ENCODE measurements at regions not wholly inside any gene's neighbourhood (a gene's known extent, or its start where the extent isn't known, plus 50 kb on each side); places are given as distances from the start of the nearest gene placed in this dataset.
"Not testable (repeated sequence)": the region's sequence is repeated elsewhere in the genome, so short reads cannot be mapped to it uniquely, and the experiment has no call there.

DNA sequence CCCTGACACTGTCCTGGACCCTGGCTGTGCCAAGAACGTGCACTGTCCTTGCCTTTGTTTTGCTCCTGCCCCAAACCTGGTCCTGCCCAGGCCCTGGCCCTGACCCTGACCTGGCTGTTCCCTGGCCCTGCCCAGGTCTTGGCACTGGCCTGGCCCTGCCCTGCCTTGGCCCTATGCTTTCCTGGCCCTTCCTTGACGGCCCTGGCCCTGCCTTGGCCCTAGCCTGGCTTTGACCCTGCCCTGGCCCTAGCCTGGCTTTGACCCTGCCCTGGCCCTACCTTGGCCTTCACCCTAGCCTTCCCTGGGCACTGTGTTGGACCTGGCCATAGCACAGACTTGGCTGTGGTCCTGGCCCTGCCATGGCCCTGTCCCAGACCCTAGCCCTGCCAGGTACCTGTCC is 252.9 kb downstream of the TP53TG3F start:
- not testable (repeated sequence) for DNase-seq

DNA sequence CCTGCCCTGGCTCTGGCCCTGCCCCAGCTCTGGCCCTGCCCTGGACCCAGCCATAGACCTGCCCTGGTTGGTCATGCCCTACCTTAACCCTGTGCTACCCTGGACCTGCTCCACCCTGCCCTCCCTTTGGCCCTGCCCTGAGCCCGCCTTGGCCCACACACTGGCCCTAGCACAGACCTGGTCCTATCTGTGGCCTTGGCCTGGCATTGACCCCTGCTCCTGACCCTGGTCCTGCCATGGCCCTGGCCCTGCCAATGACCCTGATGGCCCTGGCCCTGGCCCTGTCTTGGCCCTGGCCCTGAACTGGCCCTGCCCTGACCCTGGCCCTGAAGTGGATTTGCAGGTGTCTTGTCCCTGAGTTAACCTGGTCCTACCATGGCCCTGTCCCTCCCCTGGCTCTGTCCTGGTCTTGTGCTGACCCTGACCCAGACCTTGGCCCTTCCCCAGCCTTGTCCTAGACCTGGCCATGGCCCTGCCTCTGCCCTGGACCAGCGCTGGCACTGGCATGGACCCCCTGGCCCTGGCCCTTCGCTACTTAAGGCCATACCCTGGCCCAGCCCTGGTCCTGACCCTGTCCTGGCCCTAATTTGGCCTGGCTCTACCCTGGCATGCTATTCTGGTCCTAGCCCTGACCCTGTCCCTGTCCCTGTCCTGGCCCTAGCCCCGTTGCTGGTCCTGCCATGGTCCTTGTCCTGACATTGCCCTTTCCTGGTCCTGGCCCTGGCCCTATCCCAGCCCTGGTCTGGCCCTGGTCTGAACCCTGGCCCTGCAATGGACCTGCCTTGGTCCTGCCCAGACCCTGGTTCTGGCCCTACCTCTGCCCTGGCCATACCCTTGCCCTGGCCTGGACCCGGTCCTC is 253.7 kb downstream of the TP53TG3F start:
- DNase-seq: not testable (repeated sequence)

DNA sequence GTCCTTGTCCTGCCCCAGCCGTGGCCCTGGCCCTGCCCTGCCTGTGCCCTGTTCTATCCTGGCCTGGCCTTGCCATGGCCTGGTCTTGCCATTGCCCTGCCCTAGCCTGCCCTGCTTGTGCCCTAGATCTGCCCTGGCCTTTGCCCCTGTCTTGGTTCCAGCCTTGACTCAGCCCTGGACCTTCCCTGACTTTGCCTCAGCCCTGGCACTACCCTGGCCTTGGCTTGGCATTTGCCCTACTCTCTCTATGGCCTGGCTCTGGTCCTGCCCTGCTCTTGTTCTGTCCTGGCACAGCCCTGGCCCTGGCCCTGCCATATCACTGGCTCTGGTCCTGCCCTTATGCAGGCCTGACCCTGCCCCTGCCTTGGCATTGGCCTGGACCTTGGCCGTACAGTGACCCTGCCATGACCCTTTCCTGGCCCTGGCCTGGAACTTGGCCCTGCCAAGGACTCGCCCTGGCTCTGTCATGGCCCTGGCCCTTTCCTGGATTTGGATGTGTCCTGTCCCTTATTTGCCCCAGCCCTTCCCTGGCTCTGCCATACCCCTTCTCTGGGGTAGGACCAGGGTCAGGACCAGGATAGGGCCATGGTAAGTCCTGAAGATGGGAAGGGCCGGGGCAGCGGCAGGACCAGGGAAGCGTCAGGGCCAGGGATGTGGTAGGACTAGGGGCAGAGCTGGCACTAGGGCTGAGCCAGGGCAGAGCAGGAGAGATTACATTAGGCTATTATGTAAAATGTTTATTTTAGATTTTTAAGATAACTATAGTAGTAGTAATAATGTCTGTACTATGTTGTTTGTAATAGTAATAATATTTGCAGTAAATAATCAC is 254.5 kb downstream of the TP53TG3F start:
- DNase-seq: not testable (repeated sequence)

DNA sequence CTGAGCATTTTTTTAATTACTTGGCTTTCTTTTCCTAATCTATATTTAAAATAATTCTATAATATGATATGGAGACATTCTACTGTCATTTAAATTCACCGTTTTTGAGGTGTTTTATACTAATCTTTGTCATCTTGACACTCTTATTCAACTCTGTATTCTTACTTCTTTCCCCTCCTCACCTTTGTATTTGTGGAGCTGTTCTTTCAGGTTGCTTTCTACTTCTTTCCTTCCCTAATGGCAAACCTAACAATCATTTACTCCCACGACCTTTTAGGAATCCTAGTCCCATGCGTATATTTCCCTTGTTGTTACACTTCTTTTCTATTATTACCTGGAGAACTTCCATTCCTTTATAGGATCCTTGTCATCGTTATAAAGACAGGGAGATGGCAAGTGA is 271.8 kb downstream of the TP53TG3F start:
- not testable (repeated sequence) for DNase-seq

DNA sequence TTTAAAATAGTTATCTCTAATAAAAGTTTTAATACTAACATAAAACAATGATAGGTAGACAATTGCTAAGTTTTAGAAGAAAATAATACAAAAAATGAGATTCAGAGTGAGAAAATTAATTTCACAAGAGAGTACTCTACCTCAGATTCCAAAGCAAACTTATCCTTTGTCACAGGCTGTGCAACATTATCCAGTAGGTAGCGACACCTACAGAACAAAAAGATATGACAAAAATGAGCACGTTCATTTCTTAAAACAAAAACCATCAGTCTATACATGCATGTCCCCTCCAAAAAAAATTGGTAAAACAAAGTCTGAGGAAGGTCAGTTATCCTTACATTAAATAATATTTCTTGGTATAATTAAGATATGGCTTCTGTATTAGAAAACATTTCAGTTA is 275.2 kb downstream of the TP53TG3F start:
- peak; percentile 23 for DNase-seq

DNA sequence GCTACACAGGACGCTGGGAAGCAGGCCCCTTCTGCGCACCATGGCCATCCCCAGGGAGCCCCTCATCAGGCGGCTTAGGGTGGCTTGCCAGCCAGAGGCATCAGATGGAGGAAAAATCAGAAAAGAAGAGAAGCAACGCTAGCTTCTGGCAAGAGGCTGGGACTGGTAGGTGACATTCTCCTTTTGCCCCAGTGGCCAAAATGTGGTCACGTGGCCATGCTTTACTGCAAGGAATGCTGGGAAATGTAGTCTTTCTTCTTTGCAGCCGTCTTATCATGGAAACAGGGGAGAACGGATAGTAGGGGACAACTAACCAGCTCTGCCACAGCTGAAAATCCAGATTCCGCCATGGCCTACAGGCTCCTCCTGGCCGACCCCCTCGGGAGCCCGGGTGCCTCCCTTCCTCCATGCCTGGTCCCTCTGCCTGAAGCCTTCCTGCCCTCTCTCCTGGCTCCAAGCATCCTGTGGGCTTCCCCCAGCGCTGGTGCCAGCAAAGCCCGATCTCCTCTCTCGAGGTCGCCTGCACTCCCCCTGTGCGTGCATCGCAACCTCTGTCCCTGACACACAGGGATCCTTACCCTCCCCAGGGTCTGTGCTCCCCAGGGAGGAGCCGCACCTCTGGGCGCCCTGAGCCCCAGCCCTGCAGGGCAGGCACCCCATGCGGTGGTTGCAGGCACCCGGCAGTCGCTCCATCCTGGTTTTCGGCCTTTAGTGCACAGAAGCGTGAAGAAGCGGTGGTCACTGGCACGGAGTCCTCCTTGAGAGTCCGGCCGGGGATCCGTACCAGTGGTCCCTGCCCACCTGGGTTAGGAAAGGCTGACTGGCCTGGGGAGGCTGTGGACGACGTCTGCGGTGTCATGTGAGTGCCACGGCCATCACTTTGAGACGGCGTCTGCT is 307.7 kb downstream of the TP53TG3F start:
- peak; percentile 16 for DNase-seq

DNA sequence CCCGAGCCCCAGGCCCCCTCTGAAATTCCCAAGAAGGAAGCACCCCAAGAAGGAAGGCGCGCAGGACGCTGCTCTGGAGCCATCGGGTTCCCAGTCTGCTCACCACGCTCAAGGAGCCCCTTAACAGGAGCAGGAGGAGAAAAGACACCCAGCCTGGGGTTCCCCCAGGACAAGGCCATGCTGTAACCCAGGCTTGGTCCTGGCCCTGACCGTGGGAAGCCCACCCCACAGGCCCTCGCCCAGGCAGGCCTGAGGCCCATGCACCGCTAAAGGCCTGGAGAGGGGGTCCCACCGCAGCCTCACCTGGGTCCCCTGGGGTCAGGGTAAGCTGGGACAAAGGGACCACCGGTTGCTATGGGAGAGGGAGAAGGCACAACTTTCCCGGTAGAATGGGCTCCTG is 309.3 kb downstream of the TP53TG3F start:
- not testable (repeated sequence) for DNase-seq

DNA sequence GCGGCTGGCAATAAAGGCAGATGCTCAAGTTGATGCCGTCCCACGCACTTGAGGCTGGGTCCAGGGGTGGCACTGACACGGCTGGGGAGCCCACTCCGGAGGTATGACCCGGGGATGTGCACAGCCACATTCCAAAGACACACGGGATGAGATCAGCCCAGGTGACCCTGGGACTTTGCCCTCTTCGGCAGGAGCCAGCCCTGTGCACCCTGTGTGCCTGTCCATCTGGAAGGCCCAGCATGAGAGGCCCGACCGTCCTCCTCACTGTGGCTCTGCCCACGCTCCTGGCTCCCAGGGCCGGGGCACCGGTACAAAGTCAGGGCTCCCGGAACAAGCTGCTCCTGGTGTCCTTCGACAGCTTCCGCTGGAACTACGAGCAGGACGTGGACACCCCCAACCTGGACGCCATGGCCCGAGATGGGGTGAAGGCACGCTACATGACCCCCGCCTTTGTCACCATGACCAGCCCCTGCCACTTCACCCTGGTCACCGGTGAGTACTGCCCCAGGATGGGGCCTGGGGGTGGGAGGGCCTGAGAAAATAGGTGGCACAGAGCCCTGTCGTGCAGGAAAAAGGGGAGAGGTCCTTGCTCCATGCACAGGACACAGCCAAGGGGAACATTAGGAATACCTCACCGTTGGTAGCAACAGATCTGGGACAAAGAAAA is 309.9 kb downstream of the TP53TG3F start:
- DNase-seq: not testable (repeated sequence)

DNA sequence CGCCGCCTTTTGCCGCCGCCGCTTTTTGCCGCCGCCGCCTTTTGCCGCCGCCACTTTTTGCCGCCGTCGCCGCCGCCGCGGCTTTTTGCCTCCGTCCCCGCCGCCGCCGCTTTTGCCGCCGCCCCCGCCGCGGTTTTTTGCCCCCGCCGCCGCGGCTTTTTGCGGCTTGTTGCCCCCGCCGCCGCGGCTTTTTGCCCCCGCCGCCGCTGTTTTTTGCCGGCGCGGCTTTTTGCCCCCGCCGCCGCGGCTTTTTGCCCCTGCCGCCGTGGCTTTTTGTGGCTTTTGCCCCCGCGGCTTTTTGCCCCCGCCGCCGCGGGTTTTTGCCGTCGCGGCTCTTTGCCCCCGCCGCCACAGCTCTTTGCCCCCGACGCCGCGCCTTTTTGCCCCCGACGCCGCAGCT is 311.1 kb downstream of the TP53TG3F start:
- not testable (repeated sequence) for DNase-seq

DNA sequence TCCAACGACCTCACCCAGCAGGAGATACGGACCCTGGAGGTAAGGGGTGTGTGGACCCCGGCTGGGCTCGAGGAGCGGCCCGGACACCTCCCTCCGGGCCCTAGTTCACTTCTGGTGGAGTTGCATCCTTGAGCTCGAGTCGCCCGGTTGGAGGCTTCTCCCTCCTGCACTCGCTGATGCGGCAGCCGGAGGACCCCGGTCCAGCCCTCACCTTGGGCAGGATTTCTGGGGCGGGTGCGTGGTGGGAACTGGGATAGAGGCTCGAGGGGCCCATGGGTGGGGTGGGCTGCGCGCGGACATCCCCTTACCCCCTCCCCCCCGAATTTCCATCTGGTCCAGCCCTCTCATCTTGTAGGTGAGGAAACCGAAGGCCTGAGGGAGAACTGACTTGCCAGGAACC is 311.8 kb downstream of the TP53TG3F start:
- DNase-seq: not testable (repeated sequence)

DNA sequence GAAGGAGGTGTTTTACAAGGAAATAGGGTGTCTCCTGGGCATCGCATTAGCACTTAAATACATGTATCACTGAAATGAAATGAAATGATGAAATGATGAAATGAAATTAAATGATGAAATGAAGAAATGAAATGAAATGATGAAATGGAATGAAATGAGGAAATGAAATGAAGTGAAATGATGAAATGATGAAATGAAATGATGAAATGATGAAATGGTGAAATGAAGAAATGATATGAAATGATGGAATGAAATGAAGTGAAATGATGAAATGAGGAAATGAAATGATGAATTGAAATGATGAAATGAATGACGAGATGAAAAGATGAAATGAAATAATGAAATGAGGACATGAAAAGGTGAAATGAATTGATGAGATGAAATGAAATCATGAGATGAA is 314.6 kb downstream of the TP53TG3F start:
- DNase-seq: not testable (repeated sequence)

DNA sequence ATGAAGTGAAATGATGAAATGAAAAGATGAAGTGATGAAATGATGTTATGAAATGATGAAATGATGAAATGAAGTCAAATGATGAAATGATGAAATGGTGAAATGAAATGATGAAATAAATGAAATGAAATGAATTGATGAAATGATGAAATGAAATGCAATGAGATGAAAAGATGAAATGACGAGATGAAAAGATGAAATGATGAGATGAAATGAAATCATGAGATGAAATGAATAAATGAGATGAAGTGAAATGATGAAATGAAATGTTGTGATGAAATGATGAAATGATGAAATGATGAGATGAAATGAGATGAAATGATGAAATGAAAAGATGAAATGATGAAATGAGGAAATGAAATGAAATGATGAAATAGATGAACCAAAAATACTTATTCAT is 315.3 kb downstream of the TP53TG3F start:
- DNase-seq: not testable (repeated sequence)

DNA sequence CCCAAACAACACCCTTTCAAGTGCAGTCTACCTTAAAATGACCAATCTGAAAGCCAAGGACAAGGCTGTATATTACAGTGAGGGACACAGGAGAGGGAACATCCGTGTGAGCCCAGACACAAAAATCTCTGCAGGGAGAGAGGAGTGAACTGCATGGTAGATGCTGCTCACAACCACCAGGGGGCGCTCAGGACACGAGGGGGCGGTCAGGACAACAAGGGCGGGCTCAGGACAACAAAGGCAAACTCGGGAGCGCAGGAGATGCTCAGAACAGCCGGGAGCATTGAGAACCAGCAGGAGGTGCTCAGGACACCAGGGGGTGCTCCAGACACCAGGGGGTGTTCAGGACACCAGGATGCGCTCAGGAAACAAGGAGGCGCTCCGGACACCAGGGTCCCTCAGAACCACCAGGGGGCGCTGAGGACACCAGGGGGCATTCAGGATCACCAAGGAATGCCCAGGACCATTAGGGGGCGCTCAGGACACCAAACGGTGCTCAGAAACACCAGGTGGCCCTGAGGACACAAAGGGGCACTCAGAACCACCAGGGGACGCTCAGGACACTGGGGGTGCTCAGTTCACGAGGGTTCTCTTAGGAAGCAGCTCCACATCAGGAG is 357.0 kb downstream of the TP53TG3F start:
- not testable (repeated sequence) for DNase-seq

DNA sequence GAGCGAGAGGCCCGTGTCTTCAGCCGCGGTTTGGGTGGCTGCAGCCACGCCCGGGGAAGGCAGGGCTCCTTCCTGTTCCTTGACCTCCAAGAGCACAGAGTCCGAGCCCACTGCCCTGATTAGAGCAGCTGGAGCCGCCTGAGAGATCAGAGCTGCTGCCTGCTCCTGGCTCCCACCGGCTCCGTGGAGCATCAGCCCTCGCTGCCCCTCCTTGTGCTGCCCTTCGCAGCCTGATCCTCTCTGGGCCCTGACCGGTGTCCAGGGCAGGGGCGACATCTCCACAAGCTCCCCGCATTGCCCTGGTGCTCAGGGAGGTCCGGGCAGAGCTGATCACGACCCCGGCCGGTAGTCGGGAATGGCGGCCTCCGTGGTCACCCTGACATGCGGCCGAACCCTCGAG is 365.3 kb downstream of the TP53TG3F start:
- not testable (repeated sequence) for DNase-seq

DNA sequence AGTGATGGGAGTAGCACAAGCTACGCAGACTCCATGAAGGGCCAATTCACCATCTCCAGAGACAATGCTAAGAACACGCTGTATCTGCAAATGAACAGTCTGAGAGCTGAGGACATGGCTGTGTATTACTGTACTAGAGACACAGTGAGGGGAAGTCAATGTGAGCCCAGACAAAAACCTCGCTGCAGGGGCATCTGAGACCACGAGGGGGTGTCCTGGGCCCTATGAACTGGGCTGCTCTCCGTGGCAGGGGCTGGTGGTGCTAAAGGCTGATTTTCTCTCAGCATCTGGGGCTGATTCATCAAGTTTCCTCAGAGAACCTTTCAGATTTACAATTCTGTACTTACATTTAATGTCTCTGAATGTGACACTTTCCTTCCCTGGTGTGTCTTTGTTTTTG is 368.1 kb downstream of the TP53TG3F start:
- DNase-seq: not testable (repeated sequence)

DNA sequence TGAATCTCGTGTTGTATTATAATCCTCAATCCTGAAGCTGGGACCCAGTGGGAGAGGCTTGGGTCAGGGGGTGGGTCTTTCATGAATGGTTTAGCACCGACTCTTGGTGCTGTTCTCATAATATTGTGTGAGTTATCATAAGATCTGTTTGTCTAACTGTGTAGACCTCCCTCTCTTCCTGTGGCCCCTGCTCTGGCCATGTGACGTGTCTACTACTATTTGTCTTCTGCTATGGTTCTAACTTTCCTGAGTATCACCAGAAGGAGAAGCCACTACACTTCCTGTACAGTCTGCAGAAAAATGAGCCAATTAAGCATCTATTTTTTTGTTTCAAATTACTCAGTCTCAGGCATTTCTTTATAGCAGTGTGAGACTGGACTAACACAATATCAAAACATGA is 379.7 kb downstream of the TP53TG3F start:
- not testable (repeated sequence) for DNase-seq

DNA sequence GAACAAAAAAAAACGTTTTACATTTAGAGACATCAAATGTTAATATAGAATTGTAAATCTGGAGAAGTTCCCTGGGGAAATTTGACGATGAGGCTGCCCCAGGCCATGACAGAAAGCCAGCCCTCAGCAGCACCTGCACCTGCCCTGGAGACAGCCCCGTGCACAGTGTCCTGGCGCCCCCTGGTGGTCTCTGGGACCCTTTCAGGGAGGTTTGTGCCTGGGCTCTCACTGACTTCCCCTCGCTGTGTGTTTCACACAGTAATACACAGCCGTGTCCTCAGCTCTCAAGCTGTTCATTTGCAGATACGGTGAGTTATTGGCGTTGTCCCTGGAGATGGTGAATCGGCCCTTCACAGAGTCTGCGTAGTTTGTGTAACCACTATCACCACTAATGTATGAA is 385.1 kb downstream of the TP53TG3F start:
- DNase-seq: peak; percentile 26

All from RPMI8226 (cell line).